Urothelium cell line (cell line): ENCODE measurements at regions not wholly inside any gene's neighbourhood (a gene's known extent, or its start where the extent isn't known, plus 50 kb on each side); places are given as distances from the start of the nearest gene placed in this dataset.
"Not testable (repeated sequence)": the region's sequence is repeated elsewhere in the genome, so short reads cannot be mapped to it uniquely, and the experiment has no call there.

Experiments
- DNase-seq: peaks from one replicate; pipeline ENCODE4 v3.0.0; 2011; ENCODE audit warnings: low spot score, mixed read lengths
- FAIRE-seq: peaks from 2 replicates; lab custom pipeline; 2011; peaks lifted over from hg19 to GRCh38; lab: Jason Lieb, UNC

GRCh38 chr3:144953959-144954358 lies 982.3 kb downstream of the DIPK2A start:
- DNase-seq, result no peak
- FAIRE-seq, result no peak

GRCh38 chr3:144957398-144958101 lies 985.9 kb downstream of the DIPK2A start:
- no peak for FAIRE-seq
- no peak for DNase-seq

GRCh38 chr3:144963810-144964209 lies 992.2 kb downstream of the DIPK2A start:
- FAIRE-seq (no peak), DNase-seq (no peak)

- DNase-seq (no peak), FAIRE-seq (no peak)
Observed at GRCh38 chr3:144966560-144966959, 994.9 kb downstream of the DIPK2A start.

GRCh38 chr3:144968750-144969350 lies 997.2 kb downstream of the DIPK2A start:
- no peak for DNase-seq
- FAIRE-seq, result no peak

GRCh38 chr3:144984481-144984880 lies 1012.9 kb downstream of the DIPK2A start:
- DNase-seq, result not testable (repeated sequence)

GRCh38 chr3:144989807-144990206 lies 1018.2 kb downstream of the DIPK2A start:
- no peak for DNase-seq
- no peak for FAIRE-seq

More at GRCh38 chr3:144984481-144984880, 1012.9 kb downstream of the DIPK2A start:
- FAIRE-seq, result not testable (repeated sequence)

GRCh38 chr3:144995856-144996255 lies 1024.2 kb downstream of the DIPK2A start:
- DNase-seq (no peak), FAIRE-seq (no peak)

GRCh38 chr3:145005427-145005826 lies 1033.8 kb downstream of the DIPK2A start:
- no peak for DNase-seq
- FAIRE-seq, result no peak

GRCh38 chr3:145006271-145006670 lies 1034.6 kb downstream of the DIPK2A start:
- FAIRE-seq, result no peak
- no peak for DNase-seq

- DNase-seq (no peak), FAIRE-seq (no peak)
Observed at GRCh38 chr3:145013931-145014330, 1042.3 kb downstream of the DIPK2A start.

- DNase-seq (no peak), FAIRE-seq (no peak)
Observed at GRCh38 chr3:145015253-145015652, 1043.6 kb downstream of the DIPK2A start.

- DNase-seq (peak; percentile 47), FAIRE-seq (no peak)
Observed at GRCh38 chr3:145017959-145018358, 1046.3 kb downstream of the DIPK2A start.

GRCh38 chr3:145022447-145022846 lies 1050.8 kb downstream of the DIPK2A start:
- no peak for DNase-seq
- FAIRE-seq, result no peak

- FAIRE-seq (no peak), DNase-seq (no peak)
Observed at GRCh38 chr3:145024700-145025099, 1053.1 kb downstream of the DIPK2A start.

GRCh38 chr3:145027186-145027585 lies 1055.6 kb downstream of the DIPK2A start:
- not testable (repeated sequence) for FAIRE-seq, DNase-seq

- FAIRE-seq, result no peak
- DNase-seq, result no peak
Observed at GRCh38 chr3:145032791-145033190, 1061.2 kb downstream of the DIPK2A start.

GRCh38 chr3:145035682-145036081 lies 1064.1 kb downstream of the DIPK2A start:
- DNase-seq, result no peak

GRCh38 chr3:145054055-145054454 lies 1082.4 kb downstream of the DIPK2A start:
- not testable (repeated sequence) for DNase-seq, FAIRE-seq

More at GRCh38 chr3:145035682-145036081, 1064.1 kb downstream of the DIPK2A start:
- FAIRE-seq, result no peak

- DNase-seq (no peak), FAIRE-seq (no peak)
Observed at GRCh38 chr3:145055375-145056076, 1083.9 kb downstream of the DIPK2A start.

GRCh38 chr3:145058483-145058882 lies 1086.9 kb downstream of the DIPK2A start:
- FAIRE-seq, result no peak
- DNase-seq, result no peak

- DNase-seq, result no peak
- no peak for FAIRE-seq
Observed at GRCh38 chr3:145063616-145064015, 1092.0 kb downstream of the DIPK2A start.
